HG03045 (cell line): ENCODE measurements at regions not wholly inside any gene's neighbourhood (a gene's known extent, or its start where the extent isn't known, plus 50 kb on each side); places are given as distances from the start of the nearest gene placed in this dataset.
"Not testable (repeated sequence)": the region's sequence is repeated elsewhere in the genome, so short reads cannot be mapped to it uniquely, and the experiment has no call there.

ENCODE experiments used
- ATAC-seq: cut with Tn5 transposase; IDR thresholded peaks from one replicate; pipeline ENCODE4 v1.9.1; 2021; ENCODE audit warnings: mild to moderate bottlenecking, moderate library complexity; ENCODE audit not compliant: unreplicated experiment

GRCh38 chr2:185984670-185985069 is 246.1 kb downstream of the FSIP2 start:
- ATAC-seq = no peak

GRCh38 chr2:185988907-185989306 is 250.3 kb downstream of the FSIP2 start:
- not testable (repeated sequence) for ATAC-seq

GRCh38 chr2:185990861-185991525 is 252.4 kb downstream of the FSIP2 start:
- no peak for ATAC-seq

- no peak for ATAC-seq
These were observed 260.0 kb downstream of the FSIP2 start for GRCh38 chr2:185998562-185999070.

- ATAC-seq = no peak
These were observed 270.7 kb downstream of the FSIP2 start for GRCh38 chr2:186009341-186009740.

GRCh38 chr2:186017278-186017677 is 278.7 kb downstream of the FSIP2 start:
- no peak for ATAC-seq

- no peak for ATAC-seq
These were observed 286.3 kb downstream of the FSIP2 start for GRCh38 chr2:186024921-186025320.

GRCh38 chr2:186027922-186028321 is 289.3 kb downstream of the FSIP2 start:
- no peak for ATAC-seq

GRCh38 chr2:186031229-186031628 is 292.6 kb downstream of the FSIP2 start:
- ATAC-seq = no peak

GRCh38 chr2:186032102-186032738 is 293.6 kb downstream of the FSIP2 start:
- ATAC-seq = no peak

GRCh38 chr2:186032930-186033329 is 294.3 kb downstream of the FSIP2 start:
- no peak for ATAC-seq

- ATAC-seq = no peak
These were observed 294.9 kb downstream of the FSIP2 start for GRCh38 chr2:186033541-186033940.

- no peak for ATAC-seq
These were observed 298.4 kb downstream of the FSIP2 start for GRCh38 chr2:186036862-186037449.

GRCh38 chr2:186042207-186043028 is 303.8 kb downstream of the FSIP2 start:
- no peak for ATAC-seq

GRCh38 chr2:186044761-186045160 is 306.2 kb downstream of the FSIP2 start:
- ATAC-seq = no peak

- ATAC-seq = no peak
These were observed 314.3 kb downstream of the FSIP2 start for GRCh38 chr2:186052930-186053329.

- no peak for ATAC-seq
These were observed 320.0 kb downstream of the FSIP2 start for GRCh38 chr2:186058614-186059013.

- no peak for ATAC-seq
These were observed 320.5 kb downstream of the FSIP2 start for GRCh38 chr2:186059096-186059495.

GRCh38 chr2:186060744-186061440 is 322.3 kb downstream of the FSIP2 start:
- no peak for ATAC-seq

GRCh38 chr2:186064507-186064906 is 325.9 kb downstream of the FSIP2 start:
- no peak for ATAC-seq

- no peak for ATAC-seq
These were observed 326.9 kb downstream of the FSIP2 start for GRCh38 chr2:186065491-186065890.
